Testis (tissue), 2 donors: ENCODE measurements at regions not wholly inside any gene's neighbourhood (a gene's known extent, or its start where the extent isn't known, plus 50 kb on each side); places are given as distances from the start of the nearest gene placed in this dataset.
"Not testable (repeated sequence)": the region's sequence is repeated elsewhere in the genome, so short reads cannot be mapped to it uniquely, and the experiment has no call there.

Source experiments
- DNase-seq: peaks from one replicate; pipeline ENCODE4 v3.0.0-alpha.2; 2019
- H3K27ac ChIP-seq, 2 donors: fragments of 200-600 bp; sonication (generic); one replicate each; pipeline ENCODE4 v1.5.1; 2019
- H3K27me3 ChIP-seq: fragments of 200-600 bp; sonication (generic); one replicate; pipeline ENCODE4 v1.5.1; 2019
- H3K36me3 ChIP-seq: fragments of 200-600 bp; sonication (generic); one replicate; pipeline ENCODE4 v1.5.1; 2017; ENCODE audit warnings: low read depth; ENCODE audit errors: missing control alignments
- H3K4me1 ChIP-seq: fragments of 200-600 bp; sonication (generic); one replicate; pipeline ENCODE4 v1.5.1; 2019
- H3K4me3 ChIP-seq, 2 donors: fragments of 200-600 bp; sonication (generic); one replicate each; pipeline ENCODE4 v1.5.1; 2017 to 2019
- H3K9me3 ChIP-seq: fragments of 200-600 bp; sonication (generic); one replicate; pipeline ENCODE4 v1.5.1; 2017
- CTCF ChIP-seq, 3 experiments: fragments of 450-650 bp in 2 of 3; fragments of 200-600 bp in 1 of 3; sonication (generic) in 1 of 3; IDR thresholded peaks; one replicate each; pipeline ENCODE4 v1.5.1; 2016 to 2019; ENCODE audit warnings: antibody characterized with exemption in 3 of 3, mild to moderate bottlenecking in 2 of 3, moderate library complexity in 1 of 3
- POLR2A ChIP-seq: fragments of 450-650 bp; IDR thresholded peaks from one replicate; pipeline ENCODE4 v1.6.1; 2017; ENCODE audit warnings: antibody characterized with exemption, mild to moderate bottlenecking, moderate library complexity
- WGBS, 2 donors: methylation state at CpG; one replicate each; pipeline ENCODE4 v1.1.5; 2018; 5-methylcytosine and 5-hydroxymethylcytosine counted together
- intact Hi-C: fragments of 100-400 bp; cut with DNase I; formaldehyde crosslinking; loops from one replicate; pipeline ENCODE4 v1.15.1; 2023; ENCODE audit warnings: low total_unique reads

- Histone ChIP-seq H3K4me1 (peaks cover 4% of the 10 kb centered on the region), H3K36me3 (no peaks in the 10 kb centered on the region), H3K27ac (no peak overlapping the region), H3K27me3 (no peaks in the 10 kb centered on the region), H3K4me3 (no peak overlapping the region), H3K9me3 (no peaks in the 10 kb centered on the region)
- no peak for TF ChIP-seq POLR2A
- TF ChIP-seq CTCF (IDR thresholded peaks at IDR 0.05), result no peak
- intact Hi-C loops, result no loop called here
- DNase-seq, result no peak
- WGBS, 2 donors, result 43 to 48% methylated on average over 5 of the region's 5 CpGs
Measured at GRCh38 chr5:62886603-62887315, 308.1 kb downstream of the LRRC70 start.

GRCh38 chr5:62837330-62837729 is 258.7 kb downstream of the LRRC70 start:
- H3K27ac ChIP-seq, H3K36me3 ChIP-seq, intact Hi-C loops, H3K4me3 ChIP-seq, H3K9me3 ChIP-seq, DNase-seq, H3K27me3 ChIP-seq, H3K4me1 ChIP-seq: not testable (repeated sequence)
- 75 to 84% methylated on average over 5 of the region's 5 CpGs for WGBS, 2 donors

GRCh38 chr5:62829604-62829986 is 251.0 kb downstream of the LRRC70 start:
- 19 to 29% methylated on average over 2 of the region's 2 CpGs for WGBS, 2 donors
- H3K4me3 ChIP-seq, result no peak overlapping the region
- H3K4me1 ChIP-seq, result peaks cover 5% of the 10 kb centered on the region
- TF ChIP-seq CTCF (IDR thresholded peaks at IDR 0.05), result no peak
- no peak for TF ChIP-seq POLR2A
- no peaks in the 10 kb centered on the region for H3K36me3 ChIP-seq
- peak overlapping the region in 1 of 2 donors; percentile 23 for H3K27ac ChIP-seq
- intact Hi-C loops, result no loop called here
- H3K27me3 ChIP-seq, result no peaks in the 10 kb centered on the region
- H3K9me3 ChIP-seq, result no peaks in the 10 kb centered on the region
- DNase-seq, result peak; percentile 28

GRCh38 chr5:62828742-62829603 is 250.4 kb downstream of the LRRC70 start:
- WGBS, 2 donors, result 40 to 42% methylated on average over 5 of the region's 5 CpGs
- intact Hi-C loops, result no loop called here
- H3K4me1 ChIP-seq, result peaks cover 5% of the 10 kb centered on the region
- no peak overlapping the region for H3K4me3 ChIP-seq
- H3K27ac ChIP-seq, result no peak overlapping the region
- H3K27me3 ChIP-seq, result no peaks in the 10 kb centered on the region
- no peaks in the 10 kb centered on the region for H3K9me3 ChIP-seq
- TF ChIP-seq POLR2A (no peak), CTCF (IDR thresholded peaks at IDR 0.05) (no peak)
- DNase-seq, result peak; percentile 37
- no peaks in the 10 kb centered on the region for H3K36me3 ChIP-seq

- 40 to 60% methylated on average over 5 of the region's 5 CpGs for WGBS, 2 donors
- H3K27me3 ChIP-seq, result no peaks in the 10 kb centered on the region
- intact Hi-C loops, result no loop called here
- H3K4me1 ChIP-seq, result peaks cover 5% of the 10 kb centered on the region
- H3K4me3 ChIP-seq, result no peak overlapping the region
- no peak overlapping the region for H3K27ac ChIP-seq
- DNase-seq, result no peak
- TF ChIP-seq CTCF (IDR thresholded peaks at IDR 0.05) (no peak), POLR2A (no peak)
- H3K36me3 ChIP-seq, result no peaks in the 10 kb centered on the region
- H3K9me3 ChIP-seq, result no peaks in the 10 kb centered on the region
Measured at GRCh38 chr5:62825623-62826220, 247.1 kb downstream of the LRRC70 start.
